ENCODE measurements at regions not wholly inside any gene's neighbourhood (a gene's known extent, or its start where the extent isn't known, plus 50 kb on each side); places are given as distances from the start of the nearest gene placed in this dataset.
"Not testable (repeated sequence)": the region's sequence is repeated elsewhere in the genome, so short reads cannot be mapped to it uniquely, and the experiment has no call there.

GRCh38 chr14:87066221-87066817 lies 926.7 kb downstream of the GALC start:
- DNase-seq (ENCODE audit: low read depth) = no peak
- no peak overlapping the region for H3K4me3 ChIP-seq (ENCODE audit: low read depth, low read length)

DNA sequence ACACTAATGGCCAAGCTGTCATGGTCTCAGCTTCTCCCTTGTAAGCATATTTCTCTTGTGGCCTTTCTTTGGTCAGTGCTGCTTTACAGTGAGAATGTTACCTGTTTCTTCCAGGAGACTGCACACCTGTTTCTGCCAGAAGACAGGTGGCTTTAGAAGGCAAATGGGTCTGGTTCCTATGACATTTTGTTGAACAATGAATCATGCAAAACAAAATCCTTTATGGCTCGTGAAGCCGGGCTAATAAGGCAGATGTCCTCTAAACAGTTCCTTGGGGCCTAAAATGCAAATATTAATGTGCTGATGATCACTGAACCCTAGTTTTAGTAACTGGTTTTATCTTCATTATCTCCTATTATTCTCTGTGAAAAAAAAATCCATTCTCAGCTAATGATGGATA lies 927.6 kb downstream of the GALC start:
- no peak for DNase-seq (ENCODE audit: low read depth)
- H3K4me3 ChIP-seq (ENCODE audit: low read depth, low read length) = no peak overlapping the region

GRCh38 chr14:87063181-87063580 lies 929.8 kb downstream of the GALC start:
- H3K4me3 ChIP-seq (ENCODE audit: low read depth, low read length) = no peak overlapping the region
- DNase-seq (ENCODE audit: low read depth) = no peak

GRCh38 chr14:87060405-87060804 lies 932.6 kb downstream of the GALC start:
- DNase-seq (ENCODE audit: low read depth) = no peak
- H3K4me3 ChIP-seq (ENCODE audit: low read depth, low read length) = no peak overlapping the region

DNA sequence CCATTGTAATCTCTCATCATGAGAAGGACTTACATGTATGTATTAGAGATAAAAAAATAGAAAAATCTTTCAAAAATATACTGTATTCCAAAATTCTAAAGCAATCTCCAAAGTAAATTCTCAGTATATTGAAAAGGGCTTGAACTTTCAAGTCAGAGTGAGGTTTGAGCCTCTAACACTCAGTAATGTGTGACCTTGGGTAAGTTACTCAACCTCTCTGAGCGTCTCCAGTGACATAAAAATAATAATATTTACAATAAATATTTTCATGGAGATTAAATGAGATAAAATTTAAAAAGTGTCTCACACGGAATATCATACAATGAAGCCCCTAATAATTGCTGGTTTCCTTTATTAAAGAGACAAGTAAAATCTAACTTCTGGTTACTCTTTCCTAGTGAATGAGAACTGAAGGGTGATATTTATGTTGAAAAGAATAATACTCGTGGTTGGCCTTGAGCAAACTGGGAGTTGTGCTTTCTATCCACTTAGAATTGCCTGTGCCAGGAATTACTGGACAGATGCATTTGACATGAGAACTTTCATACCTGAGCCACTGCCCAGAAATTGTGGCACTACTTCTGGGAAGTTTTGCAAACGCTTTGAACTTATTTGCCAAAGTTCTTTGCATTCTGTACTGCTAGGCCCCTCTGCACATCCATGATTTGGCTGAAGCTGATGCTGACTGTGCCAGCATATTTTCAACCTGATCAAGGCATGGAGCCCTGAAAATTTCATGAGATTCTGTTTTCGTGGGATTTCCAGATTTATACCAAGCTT lies 933.7 kb downstream of the GALC start:
- no peak for DNase-seq (ENCODE audit: low read depth)
- no peak overlapping the region for H3K4me3 ChIP-seq (ENCODE audit: low read depth, low read length)

DNA sequence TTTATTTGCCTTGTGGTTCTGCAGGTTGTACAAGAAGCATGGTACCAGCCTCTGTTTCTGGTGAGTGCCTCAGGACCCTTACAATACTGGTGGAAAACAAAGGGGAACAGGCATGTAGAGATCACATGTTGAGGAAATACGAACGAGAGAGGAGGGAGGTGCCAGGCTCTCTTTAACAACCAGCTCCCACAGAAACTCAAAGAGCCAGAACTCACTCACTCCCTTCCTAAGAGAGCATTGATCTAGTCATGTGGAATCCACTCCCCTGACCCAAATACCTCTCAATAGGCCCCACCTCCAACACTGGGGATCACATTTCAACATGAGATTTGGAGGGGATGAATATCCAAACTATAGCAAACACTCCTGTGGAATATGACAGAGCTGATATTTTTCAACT lies 938.0 kb downstream of the GALC start:
- no peak for DNase-seq (ENCODE audit: low read depth)
- H3K4me3 ChIP-seq (ENCODE audit: low read depth, low read length) = no peak overlapping the region

DNA sequence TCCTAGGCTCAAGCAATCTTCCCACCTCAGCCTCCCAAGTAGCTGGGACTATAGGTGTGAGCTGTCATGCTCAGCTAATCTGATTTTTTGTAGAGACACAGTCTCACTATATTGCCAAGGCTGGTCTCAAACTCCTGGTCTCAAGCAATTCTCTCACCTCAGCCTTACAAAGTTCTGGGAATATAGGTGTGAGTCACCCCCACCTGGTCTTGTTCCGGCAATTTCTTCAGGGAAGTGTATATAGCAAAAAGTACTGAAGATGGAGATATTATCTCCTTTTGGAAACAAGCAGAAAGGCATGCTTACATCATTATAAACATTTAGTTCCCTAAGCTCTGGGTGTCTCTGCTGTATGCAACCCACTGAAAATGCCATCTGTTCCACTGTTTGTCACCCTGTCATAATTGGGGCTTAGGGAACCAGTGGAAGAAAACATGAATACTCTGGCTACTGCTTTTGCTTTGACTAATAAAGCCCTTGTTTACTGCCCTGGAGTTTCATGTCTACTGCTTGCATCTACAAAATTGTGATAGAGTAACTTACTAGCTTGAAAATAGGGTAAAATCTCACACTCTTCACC lies 940.2 kb downstream of the GALC start:
- DNase-seq (ENCODE audit: low read depth) = no peak
- no peak overlapping the region for H3K4me3 ChIP-seq (ENCODE audit: low read depth, low read length)

DNA sequence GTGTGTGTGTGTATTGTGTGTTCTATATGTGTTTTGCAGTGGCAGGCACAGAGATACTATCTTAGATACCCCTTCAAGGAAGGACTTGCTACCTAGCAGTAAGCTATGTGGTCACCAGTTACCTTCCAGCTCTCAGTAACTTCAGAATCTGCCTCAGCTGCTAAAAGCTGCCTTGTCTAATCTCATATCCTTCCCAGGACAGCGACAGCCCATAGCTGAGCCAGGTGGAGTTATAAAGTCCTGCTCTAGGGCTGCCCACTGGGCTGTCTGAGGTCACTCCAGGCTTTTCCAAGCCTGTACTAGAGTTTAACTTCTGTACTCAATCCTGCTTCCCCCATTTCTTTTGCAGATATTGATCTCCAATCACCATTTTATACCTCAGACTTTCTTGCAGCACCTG lies 942.6 kb downstream of the GALC start:
- no peak overlapping the region for H3K4me3 ChIP-seq (ENCODE audit: low read depth, low read length)
- no peak for DNase-seq (ENCODE audit: low read depth)

DNA sequence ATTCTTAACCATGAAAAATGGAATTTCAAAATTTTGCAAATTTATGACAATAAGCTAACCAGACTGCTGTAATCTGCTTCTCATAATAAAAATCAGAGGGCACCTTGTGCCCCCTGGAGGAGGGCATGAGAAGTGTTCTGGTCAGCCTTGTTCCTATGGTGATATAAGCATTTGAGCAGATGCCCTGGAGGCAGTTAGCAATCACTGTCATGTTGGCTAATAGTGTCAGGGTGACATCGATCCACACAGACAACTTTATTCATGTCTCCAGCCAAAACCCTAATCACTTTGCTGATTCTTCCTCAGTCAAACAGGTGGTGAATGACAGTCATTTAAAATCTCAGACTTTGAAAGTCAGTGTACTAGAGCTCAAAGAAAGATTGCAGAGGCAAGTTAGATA lies 943.0 kb downstream of the GALC start:
- no peak for DNase-seq (ENCODE audit: low read depth)
- H3K4me3 ChIP-seq (ENCODE audit: low read depth, low read length) = no peak overlapping the region

GRCh38 chr14:87046960-87047359 lies 946.0 kb downstream of the GALC start:
- DNase-seq (ENCODE audit: low read depth) = no peak
- no peak overlapping the region for H3K4me3 ChIP-seq (ENCODE audit: low read depth, low read length)

DNA sequence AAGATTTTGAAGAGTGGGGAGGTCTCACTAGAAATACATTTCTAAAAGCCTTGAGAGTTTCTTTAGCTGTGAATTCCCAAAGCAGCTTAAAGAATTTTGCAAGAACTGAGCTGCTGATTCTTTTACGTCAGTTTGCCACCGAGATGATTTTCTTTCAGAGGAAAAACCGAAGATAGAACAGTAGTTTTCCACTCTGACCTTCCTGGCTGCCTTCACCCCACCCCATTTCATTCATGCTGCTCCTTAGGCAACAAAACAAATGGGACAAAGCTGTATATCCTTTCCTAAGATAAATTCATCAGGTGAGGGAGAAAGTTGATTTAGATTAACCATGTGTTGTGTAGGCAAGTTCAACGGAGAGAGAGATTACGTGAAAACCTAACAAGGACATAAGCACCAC lies 947.0 kb downstream of the GALC start:
- DNase-seq (ENCODE audit: low read depth) = no peak
- no peak overlapping the region for H3K4me3 ChIP-seq (ENCODE audit: low read depth, low read length)

GRCh38 chr14:87045246-87045645 lies 947.7 kb downstream of the GALC start:
- no peak for DNase-seq (ENCODE audit: low read depth)
- H3K4me3 ChIP-seq (ENCODE audit: low read depth, low read length) = no peak overlapping the region

DNA sequence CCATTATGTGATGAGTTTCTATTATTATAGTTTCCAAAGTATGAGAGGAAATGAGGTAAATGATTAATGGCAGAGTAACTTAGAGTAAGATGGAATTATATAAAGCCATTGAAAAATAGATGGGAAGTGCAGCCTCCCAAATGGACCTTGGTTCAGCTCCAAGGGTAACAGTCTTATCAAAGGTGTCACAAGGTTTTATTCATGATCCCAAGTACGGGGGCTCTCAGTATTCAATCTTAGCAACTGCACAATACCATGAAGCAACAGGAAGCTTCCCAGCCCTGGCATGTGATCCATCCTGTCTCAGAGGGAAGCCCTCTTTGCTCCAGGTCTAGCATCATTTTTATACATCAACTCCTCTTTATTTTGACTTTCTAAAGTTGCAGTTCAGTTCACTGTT lies 948.2 kb downstream of the GALC start:
- no peak overlapping the region for H3K4me3 ChIP-seq (ENCODE audit: low read depth, low read length)
- DNase-seq (ENCODE audit: low read depth) = no peak

DNA sequence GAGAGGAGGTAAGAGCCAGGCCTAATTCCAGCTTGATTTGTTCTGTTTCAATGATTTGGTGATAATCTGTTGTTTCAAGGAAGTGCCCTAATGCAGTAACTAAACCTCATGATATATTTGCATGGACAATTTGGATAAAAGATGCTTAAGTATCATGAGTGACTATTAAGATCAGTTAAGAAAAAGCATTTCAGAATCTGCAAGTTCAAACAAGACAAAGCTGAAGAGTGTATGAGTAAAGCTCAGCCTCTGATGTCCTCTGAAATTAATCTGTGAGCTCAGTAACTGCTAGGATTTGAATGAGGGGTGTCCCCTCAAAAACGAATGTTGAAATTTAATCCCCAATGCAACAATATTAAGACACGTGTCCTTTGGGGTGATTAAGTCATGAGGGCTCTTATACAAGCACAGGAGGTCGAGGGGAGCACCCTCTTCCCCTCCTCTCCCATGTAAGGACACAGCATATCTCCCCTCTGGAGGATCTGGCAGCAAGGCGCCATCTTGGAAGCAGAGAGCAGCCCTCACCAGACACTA lies 949.2 kb downstream of the GALC start:
- H3K4me3 ChIP-seq (ENCODE audit: low read depth, low read length) = no peak overlapping the region
- no peak for DNase-seq (ENCODE audit: low read depth)

GRCh38 chr14:87042354-87042753 lies 950.6 kb downstream of the GALC start:
- no peak for DNase-seq (ENCODE audit: low read depth)
- H3K4me3 ChIP-seq (ENCODE audit: low read depth, low read length) = no peak overlapping the region

DNA sequence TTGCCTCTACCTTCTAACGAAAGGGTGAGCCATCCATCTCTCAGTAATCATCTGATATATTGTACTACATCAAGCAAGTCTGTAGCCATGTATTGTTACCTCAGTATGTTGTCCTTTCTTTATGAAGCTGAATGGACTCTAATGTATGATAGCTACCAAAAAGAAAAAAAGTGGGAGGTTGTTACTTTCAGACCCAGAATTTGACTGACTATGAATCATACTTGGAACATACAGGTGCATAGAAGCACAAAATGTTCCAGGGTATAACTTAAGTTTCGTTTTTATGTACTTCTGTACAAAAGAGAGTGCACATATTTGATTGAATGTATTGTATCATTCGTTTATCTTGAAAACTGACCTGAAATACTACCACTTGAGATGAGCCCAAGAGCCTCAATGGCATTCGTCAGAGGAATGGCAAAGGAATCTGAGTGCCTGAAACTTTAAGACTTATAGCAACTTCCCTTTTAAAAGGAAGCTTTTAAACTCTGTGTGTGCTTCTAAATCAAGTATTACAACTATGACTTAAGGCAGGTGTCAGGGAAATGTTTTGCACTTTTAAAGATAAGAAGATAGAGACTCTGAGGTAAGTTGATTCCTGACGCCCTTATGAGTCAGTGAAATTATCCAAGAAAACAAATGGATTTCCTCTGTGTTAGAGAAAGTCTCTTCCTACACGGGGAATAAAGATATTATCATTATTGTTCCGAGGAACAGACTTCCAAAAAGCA lies 951.5 kb downstream of the GALC start:
- DNase-seq (ENCODE audit: low read depth) = no peak
- H3K4me3 ChIP-seq (ENCODE audit: low read depth, low read length) = no peak overlapping the region

GRCh38 chr14:87034680-87035079 lies 958.3 kb downstream of the GALC start:
- H3K4me3 ChIP-seq (ENCODE audit: low read depth, low read length) = no peak overlapping the region
- DNase-seq (ENCODE audit: low read depth) = no peak

- DNase-seq (ENCODE audit: low read depth) = no peak
- no peak overlapping the region for H3K4me3 ChIP-seq (ENCODE audit: low read depth, low read length)
These were observed 962.8 kb downstream of the GALC start for GRCh38 chr14:87030197-87030596.

DNA sequence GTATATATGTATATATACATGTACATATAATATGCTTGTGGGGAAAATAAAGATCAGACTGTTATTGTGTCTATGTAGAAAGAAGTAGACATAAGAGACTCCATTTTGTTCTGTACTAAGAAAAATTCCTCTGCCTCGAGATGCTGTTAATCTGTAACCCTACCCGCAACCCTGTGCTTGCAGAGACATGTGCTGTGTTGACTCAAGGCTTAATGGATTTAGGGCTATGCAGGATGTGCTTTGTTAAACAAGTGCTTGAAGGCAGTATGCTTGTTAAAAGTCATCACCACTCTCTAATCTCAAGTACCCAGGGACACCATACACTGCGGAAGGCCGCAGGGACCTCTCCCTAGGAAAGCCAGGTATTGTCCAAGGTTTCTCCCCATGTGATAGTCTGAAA lies 972.9 kb downstream of the GALC start:
- not testable (repeated sequence) for H3K4me3 ChIP-seq (ENCODE audit: low read depth, low read length); DNase-seq (ENCODE audit: low read depth)

GRCh38 chr14:87018294-87018693 lies 974.7 kb downstream of the GALC start:
- no peak for DNase-seq (ENCODE audit: low read depth)
- H3K4me3 ChIP-seq (ENCODE audit: low read depth, low read length) = no peak overlapping the region

All from skeletal muscle cell (primary cell).